ENCODE measurements at regions not wholly inside any gene's neighbourhood (a gene's known extent, or its start where the extent isn't known, plus 50 kb on each side); places are given as distances from the start of the nearest gene placed in this dataset.

DNA sequence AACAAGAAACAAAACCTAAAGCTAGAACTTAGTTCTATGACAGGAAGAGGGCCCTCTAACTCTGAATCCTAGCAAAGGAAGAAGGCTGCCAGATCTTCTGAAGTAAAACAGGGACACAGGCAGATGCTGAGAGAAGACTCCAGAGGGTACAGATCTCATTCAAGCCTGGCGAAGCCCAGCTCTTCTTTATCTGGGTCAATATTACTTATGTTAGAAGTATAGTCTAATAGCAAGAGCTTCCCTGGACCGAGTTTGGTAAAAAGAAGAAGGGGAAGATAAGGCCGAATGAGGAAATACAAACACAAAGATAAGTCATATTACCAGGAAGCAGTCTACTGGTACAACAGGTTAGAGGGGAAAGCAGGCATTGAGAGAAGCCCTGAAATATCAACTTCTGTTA lies 79.9 kb upstream of the CCDC91 start:
- BruUV-seq (replicated peaks): no TSS peak
- intact Hi-C loops (cut with micrococcal nuclease): no loop called here
- Histone ChIP-seq H3K9ac (replicated peaks; ENCODE audit: extremely low read depth, insufficient read depth, low read length) (no peak overlapping the region), H3K9me1 (replicated peaks; ENCODE audit: control insufficient read depth, extremely low read depth, insufficient read depth, low read length) (no peaks in the 10 kb centered on the region), H3K27me3 (ENCODE audit: control insufficient read depth in 2 of 2, insufficient read depth in 2 of 2, low read length in 2 of 2) (no peaks in the 10 kb centered on the region), H2AFZ (ENCODE audit: low read depth, low read length) (peak overlapping the region; percentile 68), H4K20me1 (replicated peaks; ENCODE audit: control insufficient read depth, extremely low read depth, insufficient read depth, low read length) (no peaks in the 10 kb centered on the region), H3K4me3 (replicated peaks in 1 of 3; ENCODE audit: insufficient read depth in 1 of 3, low read depth in 1 of 3, low read length in 3 of 3) (no peak overlapping the region), H3K79me2 (ENCODE audit: control insufficient read depth, insufficient read depth, low read length) (no peaks in the 10 kb centered on the region), H3K4me1 (ENCODE audit: control insufficient read depth, extremely low read depth, insufficient read depth, low read length) (no peaks in the 10 kb centered on the region), H3K4me2 (ENCODE audit: insufficient read depth, low read length) (no peak overlapping the region), H3K36me3 (ENCODE audit: control insufficient read depth in 2 of 2, extremely low read depth in 1 of 2, insufficient read depth in 2 of 2, low read length in 2 of 2) (no peaks in the 10 kb centered on the region), H3K9me3 (replicated peaks; ENCODE audit: control insufficient read depth, insufficient read depth, low read length) (no peaks in the 10 kb centered on the region), H3K27ac (ENCODE audit: insufficient read depth, low read depth, low read length) (no peak overlapping the region)
- no peak for DNase-seq (ENCODE audit: low read depth, low spot score)
- FAIRE-seq: no peak
- no peak for TF ChIP-seq FOS (IDR thresholded peaks at IDR 0.05; ENCODE audit: borderline replicate concordance, insufficient read depth, low read length)
- TF ChIP-seq JUN (IDR thresholded peaks at IDR 0.05; ENCODE audit: borderline replicate concordance, insufficient read depth, insufficient read length, low read depth): no peak
- no peak for TF ChIP-seq MYC (IDR thresholded peaks at IDR 0.05; ENCODE audit: low read depth, low read length)
- no peak for TF ChIP-seq MAX (IDR thresholded peaks at IDR 0.05; ENCODE audit: insufficient read depth, insufficient read length)
- TF ChIP-seq POLR2AphosphoS5 (IDR thresholded peaks at IDR 0.05; ENCODE audit: insufficient read depth, low read depth, low read length): no peak
- TF ChIP-seq EZH2 (IDR thresholded peaks at IDR 0.05; ENCODE audit: borderline replicate concordance, low read depth, low read length, severe bottlenecking): no peak
- no peak for TF ChIP-seq GATA2 (IDR thresholded peaks at IDR 0.05; ENCODE audit: insufficient read depth, insufficient read length, low read depth, low read length)
- no peak for TF ChIP-seq POLR2A (IDR thresholded peaks at IDR 0.05; ENCODE audit: low read depth, low read length)
- TF ChIP-seq, protein P1, sequence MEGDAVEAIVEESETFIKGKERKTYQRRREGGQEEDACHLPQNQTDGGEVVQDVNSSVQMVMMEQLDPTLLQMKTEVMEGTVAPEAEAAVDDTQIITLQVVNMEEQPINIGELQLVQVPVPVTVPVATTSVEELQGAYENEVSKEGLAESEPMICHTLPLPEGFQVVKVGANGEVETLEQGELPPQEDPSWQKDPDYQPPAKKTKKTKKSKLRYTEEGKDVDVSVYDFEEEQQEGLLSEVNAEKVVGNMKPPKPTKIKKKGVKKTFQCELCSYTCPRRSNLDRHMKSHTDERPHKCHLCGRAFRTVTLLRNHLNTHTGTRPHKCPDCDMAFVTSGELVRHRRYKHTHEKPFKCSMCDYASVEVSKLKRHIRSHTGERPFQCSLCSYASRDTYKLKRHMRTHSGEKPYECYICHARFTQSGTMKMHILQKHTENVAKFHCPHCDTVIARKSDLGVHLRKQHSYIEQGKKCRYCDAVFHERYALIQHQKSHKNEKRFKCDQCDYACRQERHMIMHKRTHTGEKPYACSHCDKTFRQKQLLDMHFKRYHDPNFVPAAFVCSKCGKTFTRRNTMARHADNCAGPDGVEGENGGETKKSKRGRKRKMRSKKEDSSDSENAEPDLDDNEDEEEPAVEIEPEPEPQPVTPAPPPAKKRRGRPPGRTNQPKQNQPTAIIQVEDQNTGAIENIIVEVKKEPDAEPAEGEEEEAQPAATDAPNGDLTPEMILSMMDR (IDR thresholded peaks at IDR 0.05; ENCODE audit: extremely low read depth in 1 of 2, insufficient read depth in 1 of 2, low read depth in 1 of 2, low read length in 2 of 2): no peak
- ChIA-PET CTCF (interaction anchor here (0.8 to 1.0 kb wide), 4 partner anchors 11 to 81 kb away, joined by 3 to 4 read pairs (median 3); no protein-coding TSS in a partner anchor), POLR2A (no interaction called here)
- dilution Hi-C loops (cut with MboI; ENCODE audit: extremely low pct_ligation_motif_present, low sequenced_read_pairs): no loop called here
